Endothelial cell of umbilical vein (primary cell): ENCODE measurements at regions not wholly inside any gene's neighbourhood (a gene's known extent, or its start where the extent isn't known, plus 50 kb on each side); places are given as distances from the start of the nearest gene placed in this dataset.

Experiments
- BruUV-seq: library from RNA; stranded (reverse); fragments of 400-500 nt; replicated peaks from 2 replicates; lab custom pipeline; 2021; lab: Mats Ljungman, UMichigan
- CTCF ChIA-PET: fragments of 300-600, 350-600 bp; sonication (Branson Sonifier 250); formaldehyde crosslinking; loops from one replicate; lab custom pipeline; 2021; ENCODE audit warnings: antibody characterized with exemption, inconsistent platforms; lab: Charles Lee
- POLR2A ChIA-PET: fragments of 300-600, 350-600 bp; sonication (Branson Sonifier 250); formaldehyde crosslinking; loops from one replicate; lab custom pipeline; 2021; ENCODE audit warnings: antibody characterized with exemption, inconsistent platforms; lab: Charles Lee
- DNase-seq: peaks from one replicate; pipeline ENCODE4 v3.0.0-alpha.2; 2011; ENCODE audit warnings: low read depth, low spot score
- FAIRE-seq: peaks from 2 replicates; lab custom pipeline; 2011; peaks lifted over from hg19 to GRCh38; lab: Jason Lieb, UNC
- H2AFZ ChIP-seq: 2 replicates; pipeline ENCODE4 v1.6.0; 2012; ENCODE audit warnings: low read depth, low read length, control low read depth, inconsistent platforms
- H3K27ac ChIP-seq: 2 replicates; pipeline ENCODE4 v1.5.1; 2011; ENCODE audit warnings: low read depth, mild to moderate bottlenecking, control low read depth, low read length, moderate library complexity; ENCODE audit not compliant: insufficient read depth
- H3K27me3 ChIP-seq, 2 experiments: 2 replicates each; pipeline versions ENCODE4 v1.6.0 to v1.6.1; 2011; ENCODE audit warnings: low read length in 2 of 2, mixed read lengths in 1 of 2; ENCODE audit not compliant: control insufficient read depth in 2 of 2, insufficient read depth in 2 of 2
- H3K36me3 ChIP-seq, 2 experiments: 2 replicates in 1 of 2; 3 replicates in 1 of 2; pipeline ENCODE4 v1.5.1; 2011; ENCODE audit warnings: low read length in 2 of 2, mild to moderate bottlenecking in 1 of 2, moderate library complexity in 1 of 2; ENCODE audit not compliant: control insufficient read depth in 2 of 2, insufficient read depth in 2 of 2; ENCODE audit errors: extremely low read depth in 1 of 2
- H3K4me1 ChIP-seq: 3 replicates; pipeline ENCODE4 v1.5.1; 2011; ENCODE audit warnings: mild to moderate bottlenecking, low read length; ENCODE audit not compliant: control insufficient read depth, insufficient read depth; ENCODE audit errors: extremely low read depth
- H3K4me2 ChIP-seq: 2 replicates; pipeline ENCODE4 v1.6.1; 2011; ENCODE audit warnings: low read length, control low read depth, mixed read lengths; ENCODE audit not compliant: insufficient read depth
- H3K4me3 ChIP-seq, 3 experiments: fragments of 200-600 bp in 1 of 3; sonication (generic), shearing (Covaris generic) in 1 of 3; replicated peaks in 1 of 3; 2 replicates each; pipeline ENCODE4 v1.5.1; 2011 to 2016; ENCODE audit warnings: control low read depth in 3 of 3, low read length in 3 of 3, mild to moderate bottlenecking in 2 of 3, inconsistent platforms in 1 of 3, low read depth in 1 of 3, moderate library complexity in 1 of 3; ENCODE audit not compliant: insufficient read depth in 1 of 3
- H3K79me2 ChIP-seq: 2 replicates; pipeline ENCODE4 v1.6.0; 2012; ENCODE audit warnings: low read length, inconsistent platforms; ENCODE audit not compliant: control insufficient read depth, insufficient read depth
- H3K9ac ChIP-seq: replicated peaks from 2 replicates; pipeline ENCODE3; 2011; ENCODE audit warnings: low read length, control low read depth; ENCODE audit not compliant: insufficient read depth; ENCODE audit errors: extremely low read depth
- H3K9me1 ChIP-seq: replicated peaks from 3 replicates; pipeline ENCODE4 v1.6.0; 2011; ENCODE audit warnings: mild to moderate bottlenecking, low read length; ENCODE audit not compliant: control insufficient read depth, insufficient read depth; ENCODE audit errors: extremely low read depth
- H3K9me3 ChIP-seq: replicated peaks from 2 replicates; pipeline ENCODE4 v1.5.1; 2012; ENCODE audit warnings: low read length, inconsistent platforms; ENCODE audit not compliant: control insufficient read depth, insufficient read depth
- H4K20me1 ChIP-seq: replicated peaks from 2 replicates; pipeline ENCODE3; 2011; ENCODE audit warnings: mild to moderate bottlenecking, low read length; ENCODE audit not compliant: control insufficient read depth, insufficient read depth; ENCODE audit errors: extremely low read depth
- EZH2 ChIP-seq: IDR thresholded peaks from 2 replicates; pipeline ENCODE4 v1.6.1; 2012; ENCODE audit warnings: borderline replicate concordance, low read depth, mild to moderate bottlenecking, moderate library complexity, low read length, inconsistent platforms; ENCODE audit not compliant: severe bottlenecking
- FOS ChIP-seq: IDR thresholded peaks from 2 replicates; pipeline ENCODE4 v1.6.1; 2011; ENCODE audit warnings: mild to moderate bottlenecking, low read length, moderate library complexity, borderline replicate concordance; ENCODE audit not compliant: insufficient read depth
- GATA2 ChIP-seq: IDR thresholded peaks from 2 replicates; pipeline ENCODE4 v1.7.0; 2011; ENCODE audit warnings: low read depth, mild to moderate bottlenecking, moderate library complexity, mixed read lengths, low read length; ENCODE audit not compliant: insufficient read length, insufficient read depth
- JUN ChIP-seq: IDR thresholded peaks from 2 replicates; pipeline ENCODE4 v1.6.1; 2011; ENCODE audit warnings: borderline replicate concordance, low read depth; ENCODE audit not compliant: insufficient read length, insufficient read depth
- MYC ChIP-seq: IDR thresholded peaks from one replicate; pipeline ENCODE4 v1.6.1; 2011; ENCODE audit warnings: mild to moderate bottlenecking, low read depth, low read length
- POLR2A ChIP-seq: IDR thresholded peaks from 2 replicates; pipeline ENCODE4 v1.6.1; 2012; ENCODE audit warnings: low read depth, mild to moderate bottlenecking, control low read depth, low read length
- POLR2AphosphoS5 ChIP-seq: IDR thresholded peaks from 2 replicates; pipeline ENCODE4 v1.6.1; 2012; ENCODE audit warnings: low read depth, mild to moderate bottlenecking, control low read depth, low read length, moderate library complexity; ENCODE audit not compliant: insufficient read depth
- dilution Hi-C: fragments of 300-500 bp; cut with MboI; formaldehyde crosslinking; loops from one replicate; pipeline ENCODE4 v1.15.0; 2019; ENCODE audit warnings: low sequenced_read_pairs; ENCODE audit not compliant: extremely low pct_ligation_motif_present
- intact Hi-C: fragments of 100-400 bp; cut with micrococcal nuclease; formaldehyde crosslinking; loops from one replicate; pipeline ENCODE4 v1.10.0; 2022
- TF ChIP-seq, protein P1 (sequence below): IDR thresholded peaks from 2 replicates; pipeline ENCODE4 v1.6.1; 2011; ENCODE audit not compliant: insufficient read depth, insufficient read length
- TF ChIP-seq, protein P2 (sequence below), 2 donors: IDR thresholded peaks; 1 replicate in 1 of 2; 2 replicates in 1 of 2; pipeline ENCODE4 v1.5.1; 2011; ENCODE audit warnings: low read length in 2 of 2, mild to moderate bottlenecking in 2 of 2, moderate library complexity in 2 of 2, control low read depth in 1 of 2, inconsistent platforms in 1 of 2, low read depth in 1 of 2; ENCODE audit not compliant: insufficient read depth in 1 of 2; ENCODE audit errors: extremely low read depth in 1 of 2

- H3K9me3 ChIP-seq: no peaks in the 10 kb centered on the region
- no peak for DNase-seq
- peaks cover 2% of the 10 kb centered on the region for H3K4me1 ChIP-seq
- FAIRE-seq: no peak
- no peaks in the 10 kb centered on the region for H3K79me2 ChIP-seq
- no peaks in the 10 kb centered on the region for H4K20me1 ChIP-seq
- no peak overlapping the region for H3K4me2 ChIP-seq
- H3K9me1 ChIP-seq: no peaks in the 10 kb centered on the region
- BruUV-seq: no TSS peak
- H3K27me3 ChIP-seq: no peaks in the 10 kb centered on the region
- TF ChIP-seq MYC: no peak
- TF ChIP-seq, protein P1, sequence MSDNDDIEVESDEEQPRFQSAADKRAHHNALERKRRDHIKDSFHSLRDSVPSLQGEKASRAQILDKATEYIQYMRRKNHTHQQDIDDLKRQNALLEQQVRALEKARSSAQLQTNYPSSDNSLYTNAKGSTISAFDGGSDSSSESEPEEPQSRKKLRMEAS: no peak
- TF ChIP-seq POLR2A: no peak
- no peak for TF ChIP-seq GATA2
- TF ChIP-seq JUN: no peak
- intact Hi-C loops (no loop called here), dilution Hi-C loops (no loop called here)
- no peaks in the 10 kb centered on the region for H3K36me3 ChIP-seq
- CTCF ChIA-PET: no interaction called here
- H2AFZ ChIP-seq: no peak overlapping the region
- no peak overlapping the region for H3K27ac ChIP-seq
- H3K9ac ChIP-seq: no peak overlapping the region
- no peak overlapping the region for H3K4me3 ChIP-seq
- POLR2A ChIA-PET: no interaction called here
Observed at GRCh38 chr17:77310336-77310735, 169.6 kb downstream of the SEC14L1 start.

DNA sequence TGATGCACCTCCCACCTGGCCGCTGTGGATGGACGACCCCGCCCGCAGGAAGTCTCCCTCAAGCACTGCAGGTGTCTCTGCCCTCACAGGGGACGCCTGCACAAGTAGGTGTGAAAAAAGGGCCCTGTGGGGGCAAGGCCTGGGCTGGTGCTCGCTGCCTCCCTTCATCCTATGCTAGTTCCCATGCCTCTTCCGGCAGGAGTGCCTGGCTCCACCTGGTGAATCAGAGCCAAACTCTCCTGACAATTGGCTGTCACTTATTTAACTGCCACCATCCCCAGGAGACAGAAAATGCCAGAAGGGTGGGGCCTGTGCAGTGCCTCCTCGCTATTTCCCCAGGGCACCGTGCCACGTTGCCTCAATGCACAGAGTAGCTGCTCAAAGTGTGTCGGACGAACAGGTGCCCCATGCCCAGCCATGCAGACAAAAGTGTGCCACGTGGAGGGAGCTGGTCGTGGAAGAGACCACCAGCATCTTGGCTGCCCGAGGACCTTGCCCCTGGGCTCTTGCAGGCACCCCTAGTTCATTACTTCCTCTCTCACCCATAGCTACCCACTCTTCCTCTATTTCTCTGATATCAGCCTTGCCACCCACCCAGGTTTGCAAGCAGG is 170.7 kb downstream of the SEC14L1 start:
- ChIA-PET CTCF (interaction anchor here (0.6 to 1.1 kb wide), 2 partner anchors 8 to 533 kb away, joined by 3 read pairs; no protein-coding TSS in a partner anchor), POLR2A (no interaction called here)
- Histone ChIP-seq H3K4me2 (no peak overlapping the region), H3K27ac (no peak overlapping the region), H3K79me2 (no peaks in the 10 kb centered on the region), H2AFZ (no peak overlapping the region), H3K4me1 (peaks cover 8% of the 10 kb centered on the region), H3K27me3 (no peaks in the 10 kb centered on the region), H4K20me1 (no peaks in the 10 kb centered on the region), H3K9me1 (no peaks in the 10 kb centered on the region), H3K36me3 (no peaks in the 10 kb centered on the region), H3K4me3 (no peak overlapping the region), H3K9ac (no peak overlapping the region), H3K9me3 (no peaks in the 10 kb centered on the region)
- intact Hi-C loops: no loop called here
- BruUV-seq: no TSS peak
- dilution Hi-C loops: no loop called here
- DNase-seq (no peak), FAIRE-seq (no peak)
- no peak for TF ChIP-seq POLR2A
- TF ChIP-seq FOS: no peak
- TF ChIP-seq, protein P2, sequence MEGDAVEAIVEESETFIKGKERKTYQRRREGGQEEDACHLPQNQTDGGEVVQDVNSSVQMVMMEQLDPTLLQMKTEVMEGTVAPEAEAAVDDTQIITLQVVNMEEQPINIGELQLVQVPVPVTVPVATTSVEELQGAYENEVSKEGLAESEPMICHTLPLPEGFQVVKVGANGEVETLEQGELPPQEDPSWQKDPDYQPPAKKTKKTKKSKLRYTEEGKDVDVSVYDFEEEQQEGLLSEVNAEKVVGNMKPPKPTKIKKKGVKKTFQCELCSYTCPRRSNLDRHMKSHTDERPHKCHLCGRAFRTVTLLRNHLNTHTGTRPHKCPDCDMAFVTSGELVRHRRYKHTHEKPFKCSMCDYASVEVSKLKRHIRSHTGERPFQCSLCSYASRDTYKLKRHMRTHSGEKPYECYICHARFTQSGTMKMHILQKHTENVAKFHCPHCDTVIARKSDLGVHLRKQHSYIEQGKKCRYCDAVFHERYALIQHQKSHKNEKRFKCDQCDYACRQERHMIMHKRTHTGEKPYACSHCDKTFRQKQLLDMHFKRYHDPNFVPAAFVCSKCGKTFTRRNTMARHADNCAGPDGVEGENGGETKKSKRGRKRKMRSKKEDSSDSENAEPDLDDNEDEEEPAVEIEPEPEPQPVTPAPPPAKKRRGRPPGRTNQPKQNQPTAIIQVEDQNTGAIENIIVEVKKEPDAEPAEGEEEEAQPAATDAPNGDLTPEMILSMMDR (IDR thresholded peaks at IDR 0.05; ENCODE audit: extremely low read depth in 1 of 2, insufficient read depth in 1 of 2, low read depth in 1 of 2, low read length in 2 of 2): no peak
- TF ChIP-seq GATA2: no peak
- TF ChIP-seq, protein P1: no peak
- TF ChIP-seq EZH2: no peak
- no peak for TF ChIP-seq MYC
- TF ChIP-seq POLR2AphosphoS5: no peak
- TF ChIP-seq JUN: no peak
